Retina (tissue), 1 donor: ENCODE measurements at regions not wholly inside any gene's neighbourhood (a gene's known extent, or its start where the extent isn't known, plus 50 kb on each side); places are given as distances from the start of the nearest gene placed in this dataset.

ENCODE experiments used
- DNase-seq: peaks from one replicate; pipeline ENCODE4 v3.0.0-alpha.2; 2016

DNA sequence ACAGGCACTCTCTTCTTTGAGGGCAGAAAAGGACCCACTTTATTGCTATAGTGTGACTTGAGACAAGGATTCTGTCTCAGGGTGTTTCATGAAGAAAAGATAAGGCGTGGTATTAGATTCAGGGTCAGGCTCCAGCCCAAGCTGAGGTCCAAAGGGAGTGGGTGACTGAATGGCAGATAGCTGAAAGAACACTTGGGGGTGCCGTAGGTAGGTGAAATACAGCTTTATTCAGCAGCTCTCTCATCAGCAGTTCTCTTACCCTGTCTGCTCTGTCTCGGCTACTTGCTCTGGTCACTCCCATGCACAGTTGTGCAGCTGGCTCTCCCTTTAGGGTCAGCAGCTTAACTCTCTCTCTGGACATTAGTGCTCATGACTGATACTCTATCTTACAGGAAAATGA, 379.9 kb downstream of the LPIN1 start:
- no peak for DNase-seq

DNA sequence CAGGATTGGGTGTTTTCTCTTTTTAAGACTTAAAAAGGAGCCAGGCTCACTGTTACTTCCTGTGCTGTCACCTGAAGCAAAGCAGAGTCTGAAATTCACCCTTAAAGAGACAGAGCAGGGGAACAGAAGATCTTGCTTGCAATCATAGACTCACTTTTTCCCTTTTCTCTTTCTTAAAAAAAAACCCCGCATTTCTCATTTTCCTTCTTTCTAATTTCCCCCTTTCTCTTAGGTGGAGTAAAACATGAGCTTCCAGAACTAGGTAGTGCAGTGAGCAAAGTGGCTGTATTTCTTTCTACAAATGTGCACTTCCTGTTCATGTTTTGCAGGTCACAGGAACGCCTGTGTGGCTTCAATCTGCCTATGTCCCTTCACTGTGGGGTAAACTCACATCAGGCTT, 381.2 kb downstream of the LPIN1 start:
- no peak for DNase-seq

DNA sequence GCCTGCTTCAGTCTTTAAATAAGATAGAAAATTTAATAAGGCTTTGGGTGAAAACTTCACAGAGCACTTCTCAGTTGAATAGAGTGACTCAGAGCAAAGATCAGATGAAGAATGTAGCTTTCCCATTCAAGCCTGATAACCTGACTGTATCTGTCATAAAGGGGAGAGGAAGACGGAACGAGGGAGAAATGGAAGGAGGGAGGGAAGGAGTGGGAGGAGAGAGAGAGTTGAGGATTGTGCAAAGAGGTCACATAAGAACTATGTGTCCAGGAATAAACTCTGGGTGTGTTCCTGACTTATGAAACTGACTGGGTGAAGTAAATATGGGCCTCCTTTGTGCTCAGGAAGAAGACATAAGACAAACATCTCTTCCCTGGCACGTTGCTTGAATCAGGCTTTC, 385.5 kb downstream of the LPIN1 start:
- DNase-seq: no peak

DNA sequence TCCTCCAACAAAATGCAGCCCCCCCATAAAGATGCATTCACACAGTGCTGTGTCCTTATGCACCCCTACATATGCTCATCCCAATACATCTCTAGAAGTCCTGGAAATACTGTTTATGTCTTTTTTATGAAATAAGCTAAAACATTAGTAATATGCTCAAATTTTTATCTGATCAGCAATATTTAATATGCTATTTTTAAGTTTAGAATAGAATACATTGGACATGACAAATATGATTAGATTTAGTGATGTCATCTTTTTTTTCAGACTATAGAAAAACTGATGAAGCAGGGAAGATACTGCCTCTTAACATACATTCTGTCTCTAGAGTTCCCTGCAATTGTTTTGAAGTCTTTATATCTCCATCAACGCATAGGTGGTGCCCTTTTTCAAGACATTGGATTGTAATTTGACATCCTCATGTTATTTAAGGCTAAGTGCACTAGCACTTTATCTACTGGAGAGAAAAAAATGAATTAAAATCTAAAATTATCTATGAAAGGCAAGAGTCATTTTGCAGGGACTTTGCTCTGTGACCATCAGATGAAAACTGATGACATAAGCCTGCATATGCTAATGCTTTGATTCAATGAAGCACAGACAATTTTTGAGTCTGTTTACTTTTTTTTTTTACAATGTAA, 395.3 kb downstream of the LPIN1 start:
- DNase-seq: no peak

DNA sequence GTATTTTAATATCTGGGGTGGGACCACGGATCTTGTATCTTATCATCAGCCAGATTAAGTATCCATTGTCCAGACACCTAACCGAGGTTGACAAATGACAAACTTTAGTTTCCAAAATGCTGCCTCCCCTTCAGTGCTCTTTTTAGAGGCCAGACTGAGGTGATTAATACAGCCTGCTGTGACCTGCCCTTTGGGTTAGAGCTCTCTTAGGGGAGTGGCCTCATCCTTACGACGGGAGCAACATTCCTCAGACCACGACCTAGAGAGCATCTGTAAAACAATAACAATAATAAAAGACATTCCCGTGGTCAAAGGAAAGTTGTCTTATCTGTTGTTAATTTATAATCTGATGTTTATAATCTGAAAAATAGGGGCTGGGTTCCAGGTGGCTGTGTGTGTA, 405.3 kb downstream of the LPIN1 start:
- DNase-seq: no peak

DNA sequence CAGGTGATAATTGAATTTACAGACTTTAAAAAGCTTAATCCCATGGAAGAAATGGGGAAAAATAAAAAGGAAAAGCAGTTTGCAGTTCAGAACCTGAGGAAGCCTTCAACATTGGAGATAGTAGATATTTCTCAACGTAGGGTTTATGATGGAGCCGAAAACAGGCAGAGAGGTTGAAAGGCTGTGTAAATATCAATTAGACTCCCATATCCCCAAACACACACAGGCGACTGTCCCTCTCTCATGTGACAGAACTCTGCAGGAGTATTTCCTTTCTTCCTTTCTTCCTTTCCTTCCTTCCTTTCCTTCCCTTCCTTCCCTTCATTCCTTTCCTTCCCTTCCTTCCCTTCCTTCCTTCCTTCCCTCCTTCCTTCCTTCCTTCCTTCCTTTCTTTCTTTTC, 406.5 kb downstream of the LPIN1 start:
- DNase-seq: no peak

DNA sequence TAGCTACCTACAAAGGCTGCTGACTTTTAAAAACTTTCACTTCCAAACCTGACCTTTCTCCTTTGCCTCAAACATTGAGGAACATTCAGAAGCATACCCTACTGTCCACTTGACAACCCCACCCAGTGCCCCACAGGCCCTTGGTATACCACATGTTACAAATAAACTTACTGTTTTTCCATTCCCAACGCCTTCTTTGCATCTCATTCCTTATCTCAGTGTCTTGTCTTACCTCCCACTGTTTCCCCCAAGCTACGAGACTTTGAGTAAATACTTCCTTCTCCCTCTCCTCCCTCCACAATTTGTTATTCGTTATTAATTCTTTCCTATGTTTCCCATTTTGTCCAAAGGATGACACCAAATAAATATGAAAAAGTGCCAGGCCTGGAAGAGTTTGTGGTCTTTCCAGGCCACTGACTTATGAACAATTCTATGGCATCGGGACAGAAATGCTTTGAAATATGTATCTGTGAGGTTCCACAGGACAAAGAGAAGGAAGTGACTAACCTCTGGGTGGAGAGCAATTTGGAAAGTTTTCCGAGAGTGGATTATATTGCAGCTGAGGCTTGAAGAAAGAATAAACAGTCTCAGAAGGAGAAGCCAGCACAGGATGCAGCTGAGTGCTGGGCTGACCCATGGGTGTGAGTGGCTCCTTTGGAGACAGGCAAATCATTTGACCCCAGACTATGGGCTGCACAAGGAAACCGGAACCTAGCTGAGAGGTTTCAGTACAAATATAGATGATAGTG, 409.0 kb downstream of the LPIN1 start:
- DNase-seq: no peak

DNA sequence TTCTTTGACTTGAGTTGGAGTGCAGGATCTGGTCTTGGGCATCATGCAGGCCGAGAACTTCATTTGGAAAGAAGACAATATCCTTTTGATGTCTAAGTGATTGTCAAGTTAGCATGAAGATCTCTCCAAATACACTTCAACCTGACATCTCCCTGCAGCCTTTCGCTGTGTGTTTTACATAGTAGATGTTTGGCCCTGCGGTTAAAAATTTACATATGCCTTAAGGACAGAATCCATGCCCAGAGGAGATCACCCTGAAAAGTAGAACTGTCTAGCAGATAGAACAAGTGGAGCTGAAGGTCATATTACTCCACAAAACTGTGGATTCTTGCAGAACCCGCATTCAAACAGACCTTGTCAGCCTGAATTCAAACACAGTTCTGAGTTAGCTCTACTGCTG, 409.9 kb downstream of the LPIN1 start:
- DNase-seq: no peak

DNA sequence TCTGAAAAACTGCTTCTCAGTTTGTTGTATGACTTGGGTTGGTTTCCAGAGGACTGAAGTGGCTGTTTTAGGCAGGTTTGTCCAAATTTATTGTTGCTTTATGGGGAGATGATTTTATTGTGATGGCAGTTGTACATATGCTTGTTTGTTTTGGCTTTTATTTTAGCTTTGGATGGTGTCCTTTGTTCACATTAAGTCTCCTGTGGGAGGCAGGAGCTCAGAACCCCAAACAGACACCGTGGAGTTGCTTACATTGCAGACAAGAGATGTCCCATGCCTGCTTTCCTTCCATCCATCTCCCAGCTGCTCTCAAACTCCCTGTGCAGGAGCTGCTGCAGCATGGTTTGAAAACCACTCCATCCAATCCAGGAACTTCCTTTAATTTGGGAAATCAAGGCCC, 414.7 kb downstream of the LPIN1 start:
- no peak for DNase-seq

DNA sequence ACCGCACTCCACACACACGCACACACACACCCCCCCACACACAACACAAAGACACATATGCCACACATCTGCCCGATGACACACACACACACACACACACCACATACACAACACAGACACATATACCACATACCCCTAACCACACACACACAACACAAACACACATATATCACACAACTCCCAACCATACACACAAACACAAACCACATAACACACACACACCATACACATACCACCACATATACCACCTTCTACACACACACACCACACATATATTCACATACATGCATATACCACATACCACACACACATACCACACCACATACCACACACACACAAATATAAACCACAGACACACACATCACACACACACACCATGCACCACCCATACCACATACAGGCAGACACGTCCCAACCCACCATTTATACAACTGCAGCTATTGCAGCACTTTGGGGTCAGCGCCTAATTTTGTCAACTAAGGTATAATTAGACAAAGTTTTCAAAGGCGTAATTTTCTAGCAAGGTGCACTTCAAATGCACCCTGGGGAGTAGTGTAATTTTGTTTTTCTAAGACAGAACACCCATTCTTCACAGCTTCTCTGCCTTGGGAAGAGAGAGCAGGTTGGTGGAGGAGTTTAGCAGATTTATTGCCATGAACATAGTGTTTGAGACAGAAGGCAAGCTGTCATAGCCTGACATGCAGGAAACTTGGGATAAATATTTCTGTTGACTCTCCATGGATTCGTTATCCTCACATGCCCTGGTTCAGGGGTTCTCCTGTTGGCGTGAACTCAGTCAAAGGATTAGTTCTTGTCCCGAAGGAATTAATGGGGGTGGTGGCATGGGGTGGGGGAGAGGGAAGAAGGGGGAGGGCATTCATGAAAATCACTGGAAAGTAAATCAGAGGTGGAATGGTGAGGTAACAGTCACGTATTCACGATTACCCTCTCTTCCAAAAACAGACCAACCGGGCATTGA, 416.1 kb downstream of the LPIN1 start:
- DNase-seq: no peak

DNA sequence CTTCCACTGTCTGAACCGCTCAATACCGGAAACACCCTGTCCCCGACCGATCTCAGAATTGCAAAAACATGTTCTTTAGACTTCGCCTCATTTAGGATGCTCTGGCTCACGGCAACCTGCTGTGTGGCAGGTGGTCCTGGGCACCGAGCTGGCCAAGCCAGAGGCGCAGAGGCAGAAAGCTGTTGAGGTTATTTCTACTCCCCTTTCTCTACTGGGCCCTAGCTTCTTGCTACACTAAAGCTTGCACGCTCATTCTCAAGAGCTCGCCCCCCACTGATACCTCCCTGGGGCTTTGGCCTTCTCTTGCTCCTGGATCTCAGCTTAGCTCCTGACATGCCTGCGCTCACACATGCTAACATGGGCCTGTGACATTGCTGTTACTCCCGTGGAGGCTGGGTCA, 417.4 kb downstream of the LPIN1 start:
- DNase-seq: peak; percentile 62

DNA sequence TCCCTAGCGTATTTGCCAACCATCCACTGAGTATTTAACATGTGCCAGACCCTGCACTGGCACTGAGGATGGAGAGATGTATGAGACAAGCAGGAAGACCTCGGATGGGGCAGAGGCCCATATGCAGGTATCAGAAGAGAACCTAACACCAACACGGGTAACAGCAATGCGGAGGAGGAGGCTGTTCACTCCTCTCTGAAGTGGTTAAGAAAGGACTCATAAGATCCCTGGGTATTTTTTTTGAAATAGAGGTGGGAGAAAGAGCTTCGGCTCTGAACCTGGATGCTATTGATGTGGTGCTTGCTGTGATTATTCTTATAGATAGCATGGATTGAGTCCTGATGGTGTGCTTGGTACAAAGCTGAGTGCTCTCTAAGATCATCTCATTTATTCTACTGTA, 418.3 kb downstream of the LPIN1 start:
- DNase-seq: no peak

DNA sequence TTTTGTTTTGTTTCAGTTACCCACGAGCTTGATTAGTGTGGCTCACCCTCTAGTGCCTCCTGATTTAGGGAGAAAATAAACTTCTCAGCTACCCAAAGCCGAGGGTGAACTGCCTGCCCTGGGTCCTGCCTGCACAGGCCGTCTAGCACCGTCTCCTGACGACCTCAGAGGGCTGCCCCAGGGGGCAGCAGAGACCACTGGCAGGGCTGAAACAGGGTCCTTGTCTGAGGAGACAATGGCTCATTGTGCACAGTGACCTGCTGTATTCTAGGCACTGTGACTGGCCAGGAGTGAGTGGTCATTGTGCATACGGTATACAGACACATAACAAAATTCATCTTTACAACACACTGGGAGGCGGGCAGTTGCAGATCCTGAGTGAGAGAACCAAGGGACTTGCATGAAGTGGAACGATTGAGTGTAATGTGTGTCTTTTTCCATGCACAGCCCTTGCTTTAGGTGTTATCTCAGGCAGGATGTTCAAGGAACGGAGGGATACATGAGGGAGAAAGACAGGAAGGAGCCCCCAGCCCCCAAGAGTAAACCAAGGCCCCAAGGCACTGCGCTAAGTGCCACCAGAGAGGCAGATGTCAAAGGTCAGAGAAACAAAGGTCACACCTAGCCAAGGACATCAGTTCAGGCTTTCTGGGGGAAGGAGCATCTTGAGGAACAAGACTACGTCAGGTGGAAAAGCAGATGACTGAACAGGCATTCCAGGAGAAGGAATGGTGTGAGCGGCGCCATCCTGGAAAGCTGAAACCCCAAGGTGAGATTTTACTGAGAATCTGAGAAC, 421.3 kb downstream of the LPIN1 start:
- DNase-seq: peak; percentile 80

DNA sequence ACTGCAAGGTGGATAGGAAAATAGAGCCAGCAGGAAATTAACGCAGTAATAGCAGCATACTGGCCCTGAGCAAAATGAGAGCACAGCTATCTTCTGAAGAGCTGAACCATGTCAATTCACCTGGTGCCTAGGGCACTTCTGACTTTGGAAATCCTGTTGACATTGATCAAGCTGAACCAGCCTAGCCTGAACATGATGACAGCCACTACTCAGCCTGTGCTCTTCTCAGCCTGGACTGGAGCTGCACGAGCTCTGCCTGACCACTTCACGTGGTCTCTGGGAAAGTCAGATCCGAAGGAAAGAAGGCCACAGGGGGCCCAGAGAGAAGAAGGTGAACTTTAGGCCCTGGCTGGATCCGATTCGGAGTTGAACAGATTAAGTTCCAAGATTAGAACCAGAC, 421.9 kb downstream of the LPIN1 start:
- DNase-seq: peak; percentile 25

DNA sequence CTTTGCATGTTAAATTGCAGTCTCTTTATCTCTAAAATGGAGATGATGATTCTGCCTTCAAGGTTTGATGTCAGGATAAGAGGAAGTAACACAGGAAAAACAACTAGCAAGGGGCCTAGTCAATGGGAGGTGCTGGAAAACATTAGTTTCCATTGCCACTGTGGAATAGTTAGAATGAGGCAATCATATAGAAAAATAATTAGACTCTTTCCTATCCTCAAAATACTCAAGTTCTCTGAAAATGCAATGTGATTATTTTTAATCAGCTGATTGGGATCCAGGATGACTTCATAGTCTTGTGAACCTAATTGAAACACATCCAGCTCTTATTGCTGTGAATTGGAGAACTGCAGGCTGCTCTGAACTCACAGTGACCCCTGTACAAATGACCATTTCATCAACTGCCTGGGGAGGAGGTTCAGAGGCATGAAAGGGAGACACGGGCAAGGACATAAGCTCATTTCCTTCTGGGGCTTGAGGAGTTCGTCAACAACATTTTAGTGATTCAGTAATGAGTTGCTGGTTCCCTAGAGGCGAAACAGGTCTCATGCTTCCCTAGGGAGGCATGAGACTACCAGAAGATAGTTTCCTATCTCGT, 422.5 kb downstream of the LPIN1 start:
- peak; percentile 61 for DNase-seq

DNA sequence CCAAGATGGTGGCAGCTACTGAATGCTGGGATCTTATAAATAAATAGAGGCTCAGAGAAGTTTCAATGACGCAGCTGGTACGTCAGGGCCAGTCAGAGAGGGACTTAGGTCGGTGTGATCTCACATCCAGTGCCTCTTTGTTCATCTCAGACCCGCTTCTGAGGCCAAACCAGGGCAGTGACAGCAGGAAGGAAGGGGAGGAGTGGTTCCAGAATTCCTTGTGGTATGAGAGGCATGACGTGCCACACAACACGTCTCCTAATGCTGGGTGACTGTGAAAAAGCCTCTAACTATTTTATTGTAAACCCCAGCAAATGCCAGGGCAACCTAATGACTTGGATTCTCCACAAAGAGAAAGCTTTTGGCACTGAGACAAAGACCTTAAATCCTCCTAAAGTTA, 423.3 kb downstream of the LPIN1 start:
- peak; percentile 32 for DNase-seq

DNA sequence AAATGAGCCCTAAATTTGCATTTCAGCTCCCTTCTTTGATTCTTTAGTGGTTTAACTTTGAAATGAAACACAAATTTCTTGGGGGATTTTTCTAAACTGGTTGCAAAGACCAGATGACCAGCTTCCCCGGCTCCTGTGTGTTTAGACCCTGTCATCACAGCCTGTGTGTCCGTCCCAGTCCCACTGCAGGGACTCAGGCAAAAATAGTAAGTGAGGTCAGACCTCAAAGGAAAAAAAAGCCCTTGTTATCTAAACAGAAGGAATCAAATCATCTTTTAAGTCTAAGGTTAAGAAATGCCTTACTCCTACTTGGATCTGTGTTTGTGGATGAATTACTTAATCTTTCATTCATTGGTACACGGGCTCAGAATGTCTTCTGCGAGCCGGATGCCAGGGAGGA, 423.7 kb downstream of the LPIN1 start:
- DNase-seq: peak; percentile 11

DNA sequence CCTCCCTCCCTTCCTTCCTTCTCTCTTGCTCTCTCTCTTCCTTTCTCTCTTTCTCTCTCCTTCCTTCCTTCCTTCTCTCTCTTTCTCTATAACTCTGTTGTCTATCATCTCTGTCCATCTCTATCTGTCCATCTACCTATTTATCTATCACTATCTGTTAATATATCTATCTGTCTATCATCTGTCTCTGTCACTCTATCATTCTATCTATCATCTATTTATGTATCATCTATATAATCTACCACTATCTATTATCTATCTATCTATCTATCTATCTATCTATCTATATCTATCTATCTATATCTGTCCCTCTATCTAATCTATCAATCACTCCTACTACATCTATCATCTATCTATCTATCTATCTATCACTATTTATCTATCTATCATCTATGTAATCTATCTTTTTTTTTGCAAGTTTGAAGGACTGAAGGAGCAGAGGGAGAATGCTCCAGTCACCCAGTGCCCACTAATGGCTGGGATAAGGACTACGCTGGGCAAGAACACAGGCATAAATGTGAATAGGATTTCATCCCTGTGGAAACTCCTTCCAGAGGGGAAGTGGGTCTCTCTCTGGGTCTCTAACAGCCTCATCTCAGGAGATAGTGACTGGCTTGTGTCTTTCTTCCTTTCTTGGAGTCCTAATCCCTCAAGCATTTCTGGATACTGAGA, 427.0 kb downstream of the LPIN1 start:
- DNase-seq: no peak

DNA sequence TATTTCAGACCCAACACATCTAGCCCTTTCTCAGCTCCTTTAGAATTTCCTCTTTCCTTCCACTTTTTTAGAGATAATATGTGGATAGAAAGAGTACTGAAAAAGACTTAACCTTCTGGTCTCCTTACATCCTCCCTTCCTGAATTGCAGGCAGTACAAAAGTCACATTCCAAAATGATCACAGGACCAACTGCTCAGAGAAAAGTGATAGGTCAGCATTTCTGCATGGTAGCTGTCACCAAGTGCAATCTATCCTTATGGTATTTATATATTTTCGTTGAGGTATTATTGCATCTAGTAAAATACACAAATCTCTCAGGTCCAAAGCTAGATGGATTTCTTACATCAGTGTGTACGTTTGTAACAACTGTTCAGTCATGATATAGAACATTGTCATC, 427.5 kb downstream of the LPIN1 start:
- no peak for DNase-seq

DNA sequence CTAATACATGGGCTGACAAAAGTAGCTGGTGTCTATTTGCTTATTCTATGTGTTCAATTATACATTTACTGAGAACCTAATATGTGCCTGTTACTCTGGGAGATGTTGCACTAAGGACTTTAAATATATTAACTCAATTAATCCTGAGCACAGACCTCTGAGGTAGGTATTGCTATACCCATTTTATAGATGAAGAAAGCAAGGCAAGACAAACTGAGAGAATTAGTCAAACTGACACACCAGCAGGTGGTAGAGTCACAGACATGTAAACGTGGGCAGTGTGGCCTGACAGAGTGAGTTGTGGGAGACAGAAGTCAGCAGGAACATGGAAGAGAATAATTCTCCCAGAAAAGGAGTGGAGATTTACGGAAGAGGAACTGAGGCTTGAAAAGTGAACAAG, 428.9 kb downstream of the LPIN1 start:
- DNase-seq: no peak

DNA sequence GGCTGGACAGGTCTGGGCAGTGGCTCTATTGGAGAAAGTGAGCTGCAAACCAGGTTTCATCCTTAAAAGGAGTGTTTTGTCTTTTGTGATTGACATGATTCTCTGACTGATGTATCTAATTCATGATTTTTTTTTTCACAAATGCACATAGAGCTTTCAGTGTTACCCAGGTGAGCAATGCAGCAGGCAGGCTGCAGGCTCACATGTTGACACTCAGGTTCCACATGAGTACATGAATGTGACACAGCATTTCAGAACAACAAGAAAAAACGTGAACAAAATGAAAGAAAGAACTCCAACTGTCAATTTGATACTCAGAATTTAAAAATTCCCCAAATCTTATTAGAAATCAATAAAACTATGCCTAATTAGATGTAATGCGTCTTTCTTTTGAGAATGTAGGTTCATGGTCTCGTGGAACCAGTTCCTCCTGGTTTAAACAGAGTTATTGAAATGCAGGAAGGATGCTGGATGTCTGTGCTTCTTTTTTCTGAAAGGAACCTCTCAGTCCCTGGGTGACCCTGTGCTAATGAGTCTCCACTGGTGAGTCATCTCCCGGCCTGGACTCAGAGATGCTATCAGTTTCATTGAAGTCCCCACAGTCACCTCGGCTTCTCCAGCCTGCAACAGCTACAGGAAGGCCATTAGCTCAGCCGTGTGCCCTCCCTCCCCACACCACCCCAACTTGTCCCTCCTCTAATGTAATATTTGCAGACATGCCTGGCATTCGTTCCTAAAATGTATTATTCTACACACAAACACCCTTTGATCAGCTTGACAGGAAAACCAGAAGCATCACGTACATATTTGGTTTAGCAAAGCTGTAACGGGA, 430.4 kb downstream of the LPIN1 start:
- DNase-seq: peak; percentile 50
